Fibroblast of lung (primary cell): ENCODE measurements at regions not wholly inside any gene's neighbourhood (a gene's known extent, or its start where the extent isn't known, plus 50 kb on each side); places are given as distances from the start of the nearest gene placed in this dataset.

Experiments used
- DNase-seq, 2 donors: peaks; one replicate each; pipeline versions ENCODE4 v3.0.0 to v3.0.0-alpha.2; 2010; ENCODE audit warnings: low read depth in 2 of 2
- H2AFZ ChIP-seq: 2 replicates; pipeline ENCODE4 v1.5.1; 2012; ENCODE audit warnings: low read length, control low read depth, inconsistent platforms
- H3K27ac ChIP-seq: 2 replicates; pipeline ENCODE4 v1.5.1; 2011; ENCODE audit warnings: low read length, control low read depth; ENCODE audit not compliant: insufficient read depth
- H3K27me3 ChIP-seq: 2 replicates; pipeline ENCODE4 v1.5.1; 2011; ENCODE audit warnings: mild to moderate bottlenecking, low read length; ENCODE audit not compliant: control insufficient read depth, insufficient read depth
- H3K36me3 ChIP-seq: 2 replicates; pipeline ENCODE4 v1.5.1; 2011; ENCODE audit warnings: low read length; ENCODE audit not compliant: control insufficient read depth, insufficient read depth
- H3K4me1 ChIP-seq: 2 replicates; pipeline ENCODE4 v1.5.1; 2011; ENCODE audit warnings: low read length; ENCODE audit not compliant: control insufficient read depth, insufficient read depth; ENCODE audit errors: extremely low read depth
- H3K4me2 ChIP-seq: 2 replicates; pipeline ENCODE4 v1.5.1; 2011; ENCODE audit warnings: low read length, control low read depth; ENCODE audit not compliant: insufficient read depth; ENCODE audit errors: extremely low read depth
- H3K4me3 ChIP-seq, 4 experiments: fragments of 200-600 bp in 1 of 4; sonication (generic) in 1 of 4; replicated peaks in 1 of 4; 2 replicates each; pipeline ENCODE4 v1.5.1; 2011 to 2016; ENCODE audit warnings: low read length in 4 of 4, low read depth in 3 of 4, mild to moderate bottlenecking in 3 of 4, control low read depth in 2 of 4, inconsistent platforms in 1 of 4, mixed read lengths in 1 of 4; ENCODE audit not compliant: insufficient read depth in 1 of 4; ENCODE audit errors: control extremely low read depth in 1 of 4
- H3K79me2 ChIP-seq: 2 replicates; pipeline ENCODE4 v1.5.1; 2012; ENCODE audit warnings: mild to moderate bottlenecking, low read length, inconsistent platforms; ENCODE audit not compliant: control insufficient read depth, insufficient read depth
- H3K9ac ChIP-seq: 2 replicates; pipeline ENCODE4 v1.5.1; 2011; ENCODE audit warnings: mild to moderate bottlenecking, low read length, control low read depth; ENCODE audit not compliant: insufficient read depth
- H3K9me3 ChIP-seq: 2 replicates; pipeline ENCODE4 v1.5.1; 2012; ENCODE audit warnings: low read depth, low read length; ENCODE audit not compliant: control insufficient read depth, insufficient read depth
- H4K20me1 ChIP-seq: 2 replicates; pipeline ENCODE4 v1.5.1; 2011; ENCODE audit warnings: low read length; ENCODE audit not compliant: control insufficient read depth, insufficient read depth; ENCODE audit errors: extremely low read depth
- EZH2 ChIP-seq: IDR thresholded peaks from 2 replicates; pipeline ENCODE4 v1.5.1; 2012; ENCODE audit warnings: low read length, control low read depth, mild to moderate bottlenecking; ENCODE audit errors: missing control alignments
- TF ChIP-seq, protein P1 (sequence below), 2 donors: IDR thresholded peaks in 1 of 2; conservative IDR thresholded peaks in 1 of 2; 1 replicate in 1 of 2; 2 replicates in 1 of 2; pipeline ENCODE4 v1.5.1; 2011 to 2012; ENCODE audit warnings: low read length in 2 of 2, control low read depth in 1 of 2, inconsistent platforms in 1 of 2, low read depth in 1 of 2, mild to moderate bottlenecking in 1 of 2

DNA sequence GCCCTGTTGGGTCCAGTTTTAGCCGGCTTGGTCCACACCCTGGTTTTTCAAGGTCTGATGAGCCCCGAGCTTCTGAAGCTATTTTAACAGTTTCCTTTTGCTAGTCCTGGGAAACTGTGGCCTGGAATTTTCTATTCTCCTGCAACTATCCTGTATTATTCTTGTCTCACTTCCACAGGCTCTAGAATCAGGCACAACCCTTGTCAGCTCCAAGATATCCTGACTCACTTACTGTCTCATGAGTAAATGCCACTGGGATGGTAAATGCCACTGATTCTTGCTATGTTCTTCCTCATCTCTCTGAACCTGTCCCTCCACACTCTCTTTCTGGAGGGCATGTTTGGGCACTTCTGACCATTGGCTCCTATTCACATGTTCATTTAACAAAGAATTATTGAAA lies 611.5 kb upstream of the IGFBP3 start:
- no peaks in the 10 kb centered on the region for H3K27me3 ChIP-seq
- H2AFZ ChIP-seq = no peak overlapping the region
- H3K36me3 ChIP-seq = no peaks in the 10 kb centered on the region
- H3K79me2 ChIP-seq = no peaks in the 10 kb centered on the region
- H4K20me1 ChIP-seq = no peaks in the 10 kb centered on the region
- DNase-seq = peak in 1 of 2 donors; percentile 27
- TF ChIP-seq, protein P1, sequence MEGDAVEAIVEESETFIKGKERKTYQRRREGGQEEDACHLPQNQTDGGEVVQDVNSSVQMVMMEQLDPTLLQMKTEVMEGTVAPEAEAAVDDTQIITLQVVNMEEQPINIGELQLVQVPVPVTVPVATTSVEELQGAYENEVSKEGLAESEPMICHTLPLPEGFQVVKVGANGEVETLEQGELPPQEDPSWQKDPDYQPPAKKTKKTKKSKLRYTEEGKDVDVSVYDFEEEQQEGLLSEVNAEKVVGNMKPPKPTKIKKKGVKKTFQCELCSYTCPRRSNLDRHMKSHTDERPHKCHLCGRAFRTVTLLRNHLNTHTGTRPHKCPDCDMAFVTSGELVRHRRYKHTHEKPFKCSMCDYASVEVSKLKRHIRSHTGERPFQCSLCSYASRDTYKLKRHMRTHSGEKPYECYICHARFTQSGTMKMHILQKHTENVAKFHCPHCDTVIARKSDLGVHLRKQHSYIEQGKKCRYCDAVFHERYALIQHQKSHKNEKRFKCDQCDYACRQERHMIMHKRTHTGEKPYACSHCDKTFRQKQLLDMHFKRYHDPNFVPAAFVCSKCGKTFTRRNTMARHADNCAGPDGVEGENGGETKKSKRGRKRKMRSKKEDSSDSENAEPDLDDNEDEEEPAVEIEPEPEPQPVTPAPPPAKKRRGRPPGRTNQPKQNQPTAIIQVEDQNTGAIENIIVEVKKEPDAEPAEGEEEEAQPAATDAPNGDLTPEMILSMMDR (conservative IDR thresholded peaks at IDR 0.05 in 1 of 2, IDR thresholded peaks at IDR 0.05 in 1 of 2; ENCODE audit: low read depth in 1 of 2, low read length in 2 of 2) = no peak
- TF ChIP-seq EZH2 = no peak
- no peaks in the 10 kb centered on the region for H3K9me3 ChIP-seq
- H3K4me3 ChIP-seq = no peak overlapping the region
- no peak overlapping the region for H3K27ac ChIP-seq
- no peak overlapping the region for H3K4me2 ChIP-seq
- H3K9ac ChIP-seq = no peak overlapping the region
- H3K4me1 ChIP-seq = no peaks in the 10 kb centered on the region

DNA sequence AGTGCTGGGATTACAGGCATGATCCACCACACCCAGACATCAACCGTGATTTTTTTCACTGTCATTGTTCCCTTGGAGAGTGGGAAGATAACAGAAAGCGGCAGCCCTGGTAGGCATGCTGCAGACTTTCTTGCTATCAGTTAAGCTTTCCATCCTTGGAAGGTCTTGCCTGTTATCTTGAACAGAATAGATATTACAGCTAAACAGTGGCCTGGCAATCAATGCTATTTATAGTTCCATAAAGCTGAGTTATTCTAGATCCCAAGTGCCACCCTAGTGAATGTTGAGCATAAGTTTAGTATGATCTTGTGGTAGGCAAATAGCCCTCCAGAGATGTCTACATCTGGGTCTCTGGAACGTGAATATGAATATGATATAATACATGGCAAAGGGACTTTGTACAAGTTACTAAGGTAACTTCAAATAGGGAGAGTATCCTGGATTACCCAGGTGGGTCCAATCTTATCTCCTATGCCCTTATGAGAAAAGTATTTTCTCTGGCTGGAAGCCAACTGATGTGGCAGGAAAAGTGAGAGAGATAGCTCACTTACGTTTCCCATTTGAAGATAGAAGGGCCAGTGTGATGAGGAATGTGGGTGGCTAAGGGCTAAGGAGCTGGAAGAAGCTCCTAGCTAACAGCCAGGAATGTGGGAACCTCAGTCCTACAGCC lies 609.1 kb upstream of the IGFBP3 start:
- Histone ChIP-seq H3K4me1 (no peaks in the 10 kb centered on the region), H3K27me3 (no peaks in the 10 kb centered on the region), H3K27ac (no peak overlapping the region), H3K9ac (no peak overlapping the region), H3K79me2 (no peaks in the 10 kb centered on the region), H3K36me3 (no peaks in the 10 kb centered on the region), H3K9me3 (no peaks in the 10 kb centered on the region), H3K4me2 (no peak overlapping the region), H2AFZ (no peak overlapping the region), H4K20me1 (no peaks in the 10 kb centered on the region), H3K4me3 (no peak overlapping the region)
- TF ChIP-seq, protein P1 (conservative IDR thresholded peaks at IDR 0.05 in 1 of 2, IDR thresholded peaks at IDR 0.05 in 1 of 2; ENCODE audit: low read depth in 1 of 2, low read length in 2 of 2) = no peak
- no peak for TF ChIP-seq EZH2
- no peak for DNase-seq

DNA sequence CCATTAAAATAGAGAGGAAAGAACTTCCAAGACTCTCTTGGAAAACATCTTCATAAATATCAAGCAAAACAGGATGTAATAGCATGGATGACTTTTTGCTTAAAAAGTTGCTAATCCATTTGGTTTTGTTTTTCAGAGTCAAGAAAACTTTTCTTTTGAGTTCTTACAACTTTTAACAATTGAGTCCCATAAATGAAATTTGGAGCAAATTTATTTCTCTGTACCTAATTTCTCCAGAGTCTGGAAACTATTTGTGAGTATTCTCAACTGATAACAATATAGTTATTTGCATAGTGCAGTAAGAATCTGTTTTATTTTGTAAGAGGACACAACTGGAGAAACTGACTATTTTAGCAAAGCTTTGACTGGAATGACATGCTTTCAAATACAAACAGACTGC lies 606.3 kb upstream of the IGFBP3 start:
- H3K9ac ChIP-seq = no peak overlapping the region
- DNase-seq = no peak

More for the DNA sequence above, 606.3 kb upstream of the IGFBP3 start:
- H3K27ac ChIP-seq = no peak overlapping the region
- H3K4me3 ChIP-seq = no peak overlapping the region
- TF ChIP-seq, protein P1 (conservative IDR thresholded peaks at IDR 0.05 in 1 of 2, IDR thresholded peaks at IDR 0.05 in 1 of 2; ENCODE audit: low read depth in 1 of 2, low read length in 2 of 2) = no peak
- TF ChIP-seq EZH2 = no peak
- H3K79me2 ChIP-seq = no peaks in the 10 kb centered on the region
- no peaks in the 10 kb centered on the region for H3K9me3 ChIP-seq
- no peak overlapping the region for H3K4me2 ChIP-seq
- no peaks in the 10 kb centered on the region for H3K36me3 ChIP-seq
- no peaks in the 10 kb centered on the region for H4K20me1 ChIP-seq
- H3K4me1 ChIP-seq = no peaks in the 10 kb centered on the region
- no peak overlapping the region for H2AFZ ChIP-seq
- no peaks in the 10 kb centered on the region for H3K27me3 ChIP-seq
